GM12878 (cell line): ENCODE measurements at regions not wholly inside any gene's neighbourhood (a gene's known extent, or its start where the extent isn't known, plus 50 kb on each side); places are given as distances from the start of the nearest gene placed in this dataset.

Experiments used
- CEBPB ChIP-seq, 2 experiments: fragments of 150-350 bp in 1 of 2; IDR thresholded peaks; 2 replicates each; pipeline ENCODE4 v1.6.1; 2012 to 2014; ENCODE audit warnings: low read depth in 2 of 2, low read length in 2 of 2, borderline replicate concordance in 1 of 2, inconsistent platforms in 1 of 2
- STAT1 ChIP-seq: fragments of 450-650 bp; conservative IDR thresholded peaks from 2 replicates; pipeline ENCODE4 v1.6.1; 2014; ENCODE audit warnings: antibody characterized with exemption, mild to moderate bottlenecking
- TF ChIP-seq, protein P1 (sequence below): fragments of 450-650 bp; IDR thresholded peaks from 2 replicates; pipeline ENCODE4 v1.6.1; 2017; ENCODE audit warnings: antibody characterized with exemption, mild to moderate bottlenecking, moderate library complexity
- TF ChIP-seq, protein P2 (sequence below): IDR thresholded peaks from 2 replicates; pipeline ENCODE4 v1.6.1; 2011; ENCODE audit warnings: mild to moderate bottlenecking, low read depth, low read length, moderate library complexity; ENCODE audit not compliant: insufficient replicate concordance
- TF ChIP-seq, protein P3 (sequence below): IDR thresholded peaks from 2 replicates; pipeline ENCODE4 v1.6.1; 2012; ENCODE audit warnings: low read length, inconsistent platforms
- TF ChIP-seq, protein P4 (sequence below): IDR thresholded peaks from 2 replicates; pipeline ENCODE4 v1.6.1; 2012; ENCODE audit warnings: mild to moderate bottlenecking, low read depth, low read length

DNA sequence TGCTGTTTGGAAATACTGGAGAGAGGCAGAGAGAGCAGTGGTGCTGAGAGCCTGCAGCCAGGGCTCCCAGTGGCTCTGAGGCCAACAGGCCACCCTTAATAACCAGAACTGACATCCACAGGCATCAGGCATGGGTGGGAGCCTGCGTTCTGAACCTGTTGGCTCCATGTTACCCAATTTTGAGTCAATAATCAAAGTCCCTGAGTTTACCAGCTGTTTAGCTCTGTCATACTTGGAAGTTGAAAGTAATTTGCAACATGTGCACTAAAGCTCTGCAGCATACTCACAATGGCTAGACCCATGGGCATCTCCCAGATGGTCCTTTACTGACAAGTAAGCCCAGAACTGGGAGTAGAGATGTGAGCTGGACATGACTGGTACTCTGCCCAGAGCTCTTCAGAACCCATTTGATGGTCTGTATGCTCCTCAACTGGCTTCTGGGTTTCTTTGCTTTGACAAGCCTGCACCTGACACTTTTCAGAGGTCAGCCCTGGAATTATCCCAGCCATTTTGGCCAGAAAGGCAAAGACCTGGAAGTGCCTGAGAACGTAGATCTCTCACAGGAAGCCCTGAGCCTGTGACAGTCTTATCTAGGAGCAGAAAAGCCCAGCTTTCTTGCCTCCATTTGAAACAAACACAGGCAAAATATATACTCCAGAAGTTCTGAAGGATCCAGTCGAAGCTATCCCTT, 122.4 kb upstream of the CITED2 start (continued):
- TF ChIP-seq STAT1 (no peak), CEBPB (IDR thresholded peaks at IDR 0.05; ENCODE audit: borderline replicate concordance in 1 of 2, low read depth in 2 of 2, low read length in 2 of 2) (no peak)
- TF ChIP-seq, protein P1, sequence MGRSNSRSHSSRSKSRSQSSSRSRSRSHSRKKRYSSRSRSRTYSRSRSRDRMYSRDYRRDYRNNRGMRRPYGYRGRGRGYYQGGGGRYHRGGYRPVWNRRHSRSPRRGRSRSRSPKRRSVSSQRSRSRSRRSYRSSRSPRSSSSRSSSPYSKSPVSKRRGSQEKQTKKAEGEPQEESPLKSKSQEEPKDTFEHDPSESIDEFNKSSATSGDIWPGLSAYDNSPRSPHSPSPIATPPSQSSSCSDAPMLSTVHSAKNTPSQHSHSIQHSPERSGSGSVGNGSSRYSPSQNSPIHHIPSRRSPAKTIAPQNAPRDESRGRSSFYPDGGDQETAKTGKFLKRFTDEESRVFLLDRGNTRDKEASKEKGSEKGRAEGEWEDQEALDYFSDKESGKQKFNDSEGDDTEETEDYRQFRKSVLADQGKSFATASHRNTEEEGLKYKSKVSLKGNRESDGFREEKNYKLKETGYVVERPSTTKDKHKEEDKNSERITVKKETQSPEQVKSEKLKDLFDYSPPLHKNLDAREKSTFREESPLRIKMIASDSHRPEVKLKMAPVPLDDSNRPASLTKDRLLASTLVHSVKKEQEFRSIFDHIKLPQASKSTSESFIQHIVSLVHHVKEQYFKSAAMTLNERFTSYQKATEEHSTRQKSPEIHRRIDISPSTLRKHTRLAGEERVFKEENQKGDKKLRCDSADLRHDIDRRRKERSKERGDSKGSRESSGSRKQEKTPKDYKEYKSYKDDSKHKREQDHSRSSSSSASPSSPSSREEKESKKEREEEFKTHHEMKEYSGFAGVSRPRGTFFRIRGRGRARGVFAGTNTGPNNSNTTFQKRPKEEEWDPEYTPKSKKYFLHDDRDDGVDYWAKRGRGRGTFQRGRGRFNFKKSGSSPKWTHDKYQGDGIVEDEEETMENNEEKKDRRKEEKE: no peak
- TF ChIP-seq, protein P2, sequence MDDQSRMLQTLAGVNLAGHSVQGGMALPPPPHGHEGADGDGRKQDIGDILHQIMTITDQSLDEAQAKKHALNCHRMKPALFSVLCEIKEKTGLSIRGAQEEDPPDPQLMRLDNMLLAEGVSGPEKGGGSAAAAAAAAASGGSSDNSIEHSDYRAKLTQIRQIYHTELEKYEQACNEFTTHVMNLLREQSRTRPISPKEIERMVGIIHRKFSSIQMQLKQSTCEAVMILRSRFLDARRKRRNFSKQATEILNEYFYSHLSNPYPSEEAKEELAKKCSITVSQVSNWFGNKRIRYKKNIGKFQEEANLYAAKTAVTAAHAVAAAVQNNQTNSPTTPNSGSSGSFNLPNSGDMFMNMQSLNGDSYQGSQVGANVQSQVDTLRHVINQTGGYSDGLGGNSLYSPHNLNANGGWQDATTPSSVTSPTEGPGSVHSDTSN: no peak
- TF ChIP-seq, protein P3, sequence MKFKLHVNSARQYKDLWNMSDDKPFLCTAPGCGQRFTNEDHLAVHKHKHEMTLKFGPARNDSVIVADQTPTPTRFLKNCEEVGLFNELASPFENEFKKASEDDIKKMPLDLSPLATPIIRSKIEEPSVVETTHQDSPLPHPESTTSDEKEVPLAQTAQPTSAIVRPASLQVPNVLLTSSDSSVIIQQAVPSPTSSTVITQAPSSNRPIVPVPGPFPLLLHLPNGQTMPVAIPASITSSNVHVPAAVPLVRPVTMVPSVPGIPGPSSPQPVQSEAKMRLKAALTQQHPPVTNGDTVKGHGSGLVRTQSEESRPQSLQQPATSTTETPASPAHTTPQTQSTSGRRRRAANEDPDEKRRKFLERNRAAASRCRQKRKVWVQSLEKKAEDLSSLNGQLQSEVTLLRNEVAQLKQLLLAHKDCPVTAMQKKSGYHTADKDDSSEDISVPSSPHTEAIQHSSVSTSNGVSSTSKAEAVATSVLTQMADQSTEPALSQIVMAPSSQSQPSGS: no peak
- TF ChIP-seq, protein P4, sequence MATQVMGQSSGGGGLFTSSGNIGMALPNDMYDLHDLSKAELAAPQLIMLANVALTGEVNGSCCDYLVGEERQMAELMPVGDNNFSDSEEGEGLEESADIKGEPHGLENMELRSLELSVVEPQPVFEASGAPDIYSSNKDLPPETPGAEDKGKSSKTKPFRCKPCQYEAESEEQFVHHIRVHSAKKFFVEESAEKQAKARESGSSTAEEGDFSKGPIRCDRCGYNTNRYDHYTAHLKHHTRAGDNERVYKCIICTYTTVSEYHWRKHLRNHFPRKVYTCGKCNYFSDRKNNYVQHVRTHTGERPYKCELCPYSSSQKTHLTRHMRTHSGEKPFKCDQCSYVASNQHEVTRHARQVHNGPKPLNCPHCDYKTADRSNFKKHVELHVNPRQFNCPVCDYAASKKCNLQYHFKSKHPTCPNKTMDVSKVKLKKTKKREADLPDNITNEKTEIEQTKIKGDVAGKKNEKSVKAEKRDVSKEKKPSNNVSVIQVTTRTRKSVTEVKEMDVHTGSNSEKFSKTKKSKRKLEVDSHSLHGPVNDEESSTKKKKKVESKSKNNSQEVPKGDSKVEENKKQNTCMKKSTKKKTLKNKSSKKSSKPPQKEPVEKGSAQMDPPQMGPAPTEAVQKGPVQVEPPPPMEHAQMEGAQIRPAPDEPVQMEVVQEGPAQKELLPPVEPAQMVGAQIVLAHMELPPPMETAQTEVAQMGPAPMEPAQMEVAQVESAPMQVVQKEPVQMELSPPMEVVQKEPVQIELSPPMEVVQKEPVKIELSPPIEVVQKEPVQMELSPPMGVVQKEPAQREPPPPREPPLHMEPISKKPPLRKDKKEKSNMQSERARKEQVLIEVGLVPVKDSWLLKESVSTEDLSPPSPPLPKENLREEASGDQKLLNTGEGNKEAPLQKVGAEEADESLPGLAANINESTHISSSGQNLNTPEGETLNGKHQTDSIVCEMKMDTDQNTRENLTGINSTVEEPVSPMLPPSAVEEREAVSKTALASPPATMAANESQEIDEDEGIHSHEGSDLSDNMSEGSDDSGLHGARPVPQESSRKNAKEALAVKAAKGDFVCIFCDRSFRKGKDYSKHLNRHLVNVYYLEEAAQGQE: no peak
- TF ChIP-seq, all 136 proteins: peak for 0
